Eye (tissue), 1 donor: ENCODE measurements at regions not wholly inside any gene's neighbourhood (a gene's known extent, or its start where the extent isn't known, plus 50 kb on each side); places are given as distances from the start of the nearest gene placed in this dataset.

Experiments used
- DNase-seq: peaks from one replicate; pipeline ENCODE4 v3.0.0-alpha.2; 2015

DNA sequence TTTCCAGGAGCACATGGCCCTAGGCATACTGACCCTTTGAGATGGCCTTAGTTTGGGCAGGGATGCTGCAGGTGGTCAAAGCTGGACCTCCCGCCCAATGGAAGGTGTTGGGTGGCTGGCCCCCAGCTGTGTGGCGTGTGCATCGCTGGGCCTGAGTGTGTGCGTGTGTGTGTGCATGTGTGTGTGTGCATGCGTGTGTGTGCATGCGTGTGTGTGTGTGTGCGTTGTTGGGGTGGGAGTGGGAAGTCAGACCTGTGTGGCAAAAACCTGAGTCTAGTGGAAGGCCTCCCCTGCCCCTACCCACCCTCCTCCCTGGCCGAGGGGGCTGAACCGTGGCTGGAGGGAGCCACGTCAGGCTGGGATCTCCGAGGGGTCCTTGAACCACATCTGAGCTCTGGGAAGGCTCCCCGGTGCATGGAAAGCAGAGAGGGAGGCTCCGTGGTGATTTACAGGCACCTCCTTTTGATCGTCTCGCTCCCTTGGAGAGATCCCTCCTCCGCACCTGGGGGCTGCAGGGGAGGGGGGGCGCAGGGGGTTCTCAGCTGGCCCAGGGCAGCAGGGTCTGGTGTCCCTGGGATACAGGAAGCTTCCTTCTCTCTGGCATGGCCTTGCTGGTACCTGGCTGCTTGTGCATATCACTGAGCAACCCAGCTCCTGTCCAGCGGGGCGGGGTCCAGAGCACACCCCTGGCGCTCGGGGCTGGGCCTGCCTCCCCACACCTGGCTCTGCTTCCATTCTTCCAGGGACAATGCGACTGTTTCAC is 124.7 kb upstream of the WNT4 start:
- no peak for DNase-seq

DNA sequence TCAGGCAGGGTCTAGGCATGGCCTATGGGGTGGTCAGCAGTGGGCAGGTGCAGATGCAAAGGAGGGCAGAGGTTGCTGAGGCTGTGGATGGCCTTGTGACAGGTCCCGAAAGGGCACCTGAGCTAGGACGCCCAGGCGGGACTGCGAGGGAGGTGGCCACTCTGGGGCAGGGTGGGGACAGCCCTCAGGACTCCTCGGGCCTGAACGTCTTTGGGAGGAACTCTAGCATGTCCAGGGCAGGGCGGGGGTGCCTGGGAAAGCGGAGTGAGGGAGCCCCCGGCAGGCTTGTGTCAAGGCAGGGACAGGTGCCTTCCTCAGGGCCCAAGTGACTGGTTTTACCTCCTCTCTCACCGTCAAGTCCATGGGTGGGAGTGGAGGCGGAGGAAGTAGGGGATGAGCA is 125.4 kb upstream of the WNT4 start:
- DNase-seq: no peak

DNA sequence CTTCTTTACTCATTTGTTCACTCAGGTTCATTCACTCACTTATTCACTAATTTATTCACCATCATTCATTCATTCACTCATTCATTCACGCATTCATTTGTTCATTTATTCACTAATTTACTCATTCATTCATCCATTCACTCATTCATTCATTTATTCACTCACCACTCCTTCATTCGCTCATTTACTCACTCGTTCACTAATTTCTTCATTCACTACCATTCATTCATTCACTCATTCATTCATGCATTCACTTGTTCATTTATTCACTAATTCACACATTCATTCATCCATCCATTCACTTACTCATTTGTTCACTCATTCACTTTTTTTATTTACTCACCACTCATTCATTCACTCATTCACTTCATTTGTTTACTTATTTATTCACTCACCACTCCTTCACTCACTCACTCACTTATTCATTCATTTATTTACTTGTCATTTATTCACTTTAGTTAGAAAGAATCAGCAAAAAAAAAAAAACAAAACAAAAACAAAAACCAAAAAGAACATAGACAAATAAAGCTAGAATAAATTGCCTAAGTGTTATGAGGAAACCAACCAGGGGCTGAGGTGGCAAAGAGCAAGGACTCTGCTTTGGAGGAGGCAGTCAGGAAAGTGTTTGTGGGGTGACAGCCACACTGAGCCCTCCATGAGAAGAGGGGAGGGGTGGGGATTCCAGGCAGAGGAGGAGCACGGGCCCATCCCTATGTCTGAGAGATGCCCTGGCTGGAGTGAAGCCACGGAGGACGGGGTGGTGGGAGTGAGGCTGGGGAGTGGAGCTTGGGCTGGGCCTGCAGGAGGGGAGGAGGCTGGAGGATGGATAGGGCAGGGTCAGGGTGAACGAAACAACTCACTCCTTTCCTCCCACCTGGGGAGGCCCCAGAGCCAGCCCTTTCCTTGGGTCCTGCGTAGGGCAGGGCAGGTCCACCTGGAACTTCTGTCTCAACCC is 129.2 kb upstream of the WNT4 start:
- DNase-seq: no peak

DNA sequence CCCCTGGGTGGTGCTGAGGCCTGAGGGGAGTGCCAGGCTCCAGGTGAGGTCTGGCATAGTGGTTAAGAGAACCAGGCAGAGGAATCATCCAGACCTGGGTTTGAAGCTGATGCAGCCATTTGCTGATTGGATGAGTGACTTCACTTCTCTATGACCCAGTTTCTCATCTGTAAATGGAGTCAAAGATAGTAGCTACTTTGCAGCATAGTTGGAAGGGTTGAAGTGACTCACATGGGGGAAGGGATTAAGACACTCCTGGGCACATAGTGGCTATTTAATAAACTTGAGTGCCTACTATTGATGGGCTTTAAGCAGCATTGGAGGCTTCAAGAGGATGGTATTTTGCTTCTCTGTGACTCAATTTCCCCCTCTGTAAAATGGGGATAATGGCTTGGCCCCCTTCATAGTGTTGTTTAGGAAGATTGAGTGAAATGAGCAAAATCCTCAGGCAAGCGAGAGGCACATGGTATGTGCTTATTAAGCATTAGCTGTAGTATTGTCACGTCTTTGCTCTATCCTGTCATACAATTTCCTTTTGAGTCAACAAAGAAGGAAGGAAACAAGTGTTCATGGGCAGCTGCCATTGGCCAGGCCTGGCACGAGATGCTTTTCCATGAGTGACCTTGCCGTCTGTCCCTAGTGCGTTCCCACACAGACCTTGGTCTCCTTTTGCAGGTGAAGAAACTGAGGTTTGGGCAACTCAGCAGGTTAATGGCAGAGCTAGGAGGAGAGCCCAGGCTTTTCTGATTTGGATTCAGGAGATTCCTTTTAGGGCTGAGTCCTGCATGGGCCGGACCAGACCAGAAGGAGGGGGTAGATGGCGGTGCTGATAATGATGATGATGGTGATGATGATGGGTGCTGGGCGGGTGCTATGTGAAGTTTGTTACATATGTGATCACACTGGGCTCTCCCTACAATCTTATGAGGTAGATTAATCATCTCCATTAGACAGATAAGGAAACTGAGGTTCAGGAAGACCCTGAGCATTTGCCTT is 131.1 kb upstream of the WNT4 start:
- DNase-seq: no peak

DNA sequence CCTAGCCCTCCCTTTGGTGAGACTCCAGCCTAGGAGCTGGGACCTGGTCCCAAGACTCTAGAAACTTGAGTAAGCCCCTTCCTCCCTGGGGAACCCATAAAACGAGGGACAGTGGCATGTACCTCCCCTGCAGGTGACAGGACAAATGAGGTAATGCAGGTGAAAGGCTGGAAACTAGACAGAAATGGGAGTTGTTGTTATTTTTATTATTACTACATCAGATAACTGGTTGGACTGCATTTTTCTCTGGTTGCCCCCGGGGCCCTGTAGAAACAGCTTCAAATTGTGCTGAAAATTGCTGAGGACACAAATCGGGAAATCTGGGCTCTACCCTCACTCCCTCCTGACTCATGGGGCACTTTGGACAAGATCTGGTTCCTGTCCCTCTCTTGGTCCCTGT is 132.3 kb upstream of the WNT4 start:
- DNase-seq: peak; percentile 49

DNA sequence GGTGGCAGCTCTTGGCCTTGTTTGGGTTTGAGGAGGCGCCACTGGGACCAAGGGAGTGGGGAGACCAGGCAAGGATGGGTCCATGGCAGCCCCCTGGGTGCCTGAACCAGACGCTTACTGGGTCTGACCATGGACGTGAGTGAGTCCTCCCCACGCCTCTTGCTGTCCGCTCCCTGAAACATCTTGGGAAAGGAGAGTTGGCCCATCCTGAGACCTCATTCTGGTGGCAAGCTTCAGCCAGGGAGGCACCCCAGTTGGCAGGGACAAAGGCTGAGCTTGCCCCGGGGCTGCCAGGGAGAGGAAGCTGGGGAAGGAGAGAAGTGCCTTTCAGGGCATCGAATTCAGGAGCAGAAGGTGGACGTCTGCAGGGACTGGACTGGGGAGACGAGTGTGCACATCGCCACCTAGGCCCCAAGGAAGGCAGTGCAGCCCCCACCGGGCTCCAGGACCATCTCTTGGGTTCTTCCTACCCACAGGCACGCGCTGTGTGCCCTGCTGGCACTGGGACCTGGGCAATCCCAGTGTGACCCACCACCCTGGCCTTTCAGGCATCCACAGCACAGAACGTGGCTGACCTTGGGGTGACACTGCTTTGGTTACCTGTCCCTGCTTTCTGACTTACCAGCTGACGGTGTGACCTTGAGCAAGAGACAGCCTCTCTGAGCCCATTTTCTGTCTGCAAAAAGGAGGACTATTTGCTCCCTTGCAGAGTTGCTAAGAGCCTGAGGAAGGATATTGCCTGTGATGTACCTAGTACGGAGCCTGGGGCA is 132.9 kb upstream of the WNT4 start:
- DNase-seq: peak; percentile 74

DNA sequence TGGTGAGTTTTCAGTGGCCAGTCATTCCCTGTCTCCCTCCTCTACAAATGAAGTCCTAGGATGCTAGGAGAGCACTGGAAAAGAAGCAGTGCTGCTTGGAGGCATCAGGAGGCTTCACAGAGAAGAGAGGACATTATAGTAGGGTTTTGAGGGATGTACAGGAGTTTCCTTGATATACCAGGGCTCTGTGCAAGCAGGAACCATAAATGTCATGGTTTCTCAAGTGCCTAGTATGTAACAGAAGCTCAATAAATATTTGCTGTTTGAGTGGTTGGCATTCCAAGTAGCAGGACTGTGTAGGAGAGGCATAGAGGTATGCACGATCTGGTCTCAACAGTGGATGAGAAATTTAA is 133.5 kb upstream of the WNT4 start:
- DNase-seq: no peak

DNA sequence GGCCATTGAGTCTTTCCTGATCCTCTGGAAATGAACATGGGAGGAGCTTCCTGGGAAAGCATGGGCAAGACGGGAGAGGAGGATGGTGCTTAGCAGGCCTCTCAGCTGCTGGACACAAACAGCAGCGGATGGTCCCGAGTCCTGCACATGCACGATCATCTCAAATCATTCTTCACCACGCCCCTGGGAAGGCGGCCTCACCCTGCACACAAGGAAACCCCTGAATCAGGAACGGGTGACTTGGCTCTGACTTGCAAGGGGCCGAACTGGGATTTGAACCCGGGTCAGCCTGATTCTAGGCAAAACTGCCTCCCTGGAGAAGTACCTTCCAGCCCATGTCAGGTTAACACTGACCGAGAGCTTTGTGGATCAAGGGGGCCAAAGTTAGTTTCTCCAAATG is 134.8 kb upstream of the WNT4 start:
- DNase-seq: no peak

DNA sequence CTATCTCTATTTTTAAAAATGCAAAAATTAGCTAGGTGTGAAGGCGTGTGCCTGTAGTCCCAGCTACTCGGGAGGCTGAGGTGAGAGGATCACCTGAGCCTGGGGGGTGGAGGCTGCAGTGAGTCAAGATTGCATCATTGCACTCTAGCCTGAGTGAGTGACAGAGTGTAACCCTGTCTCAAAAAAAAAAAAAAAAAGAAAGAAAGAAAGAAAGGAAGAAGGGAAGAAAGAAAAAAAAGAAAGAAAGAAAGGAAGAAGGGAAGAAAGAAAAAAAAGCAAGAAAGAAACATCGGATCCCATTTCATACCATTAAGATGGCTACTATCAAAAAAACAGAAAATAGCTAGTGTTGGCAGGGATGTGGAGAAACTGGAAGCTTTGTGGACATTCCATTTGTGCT is 136.8 kb upstream of the WNT4 start:
- DNase-seq: no peak

DNA sequence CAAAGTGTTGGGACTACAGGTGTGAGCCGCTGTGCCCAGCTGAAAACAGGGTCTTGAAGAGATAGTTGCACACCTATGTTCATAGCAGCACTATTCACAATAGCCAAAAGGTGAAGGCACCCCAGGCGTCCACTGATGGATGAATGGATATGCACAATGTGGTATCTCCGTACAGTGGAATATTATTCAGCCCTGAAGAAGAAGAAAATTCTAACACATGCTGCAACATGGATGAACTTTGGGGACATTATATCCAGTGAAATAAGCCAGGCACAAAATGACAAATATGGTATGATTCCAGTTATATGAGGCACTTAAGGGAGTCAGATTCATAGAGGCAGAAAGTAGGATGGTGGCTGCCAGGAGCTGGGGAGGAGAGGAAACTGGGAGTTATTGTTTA is 137.6 kb upstream of the WNT4 start:
- DNase-seq: no peak

DNA sequence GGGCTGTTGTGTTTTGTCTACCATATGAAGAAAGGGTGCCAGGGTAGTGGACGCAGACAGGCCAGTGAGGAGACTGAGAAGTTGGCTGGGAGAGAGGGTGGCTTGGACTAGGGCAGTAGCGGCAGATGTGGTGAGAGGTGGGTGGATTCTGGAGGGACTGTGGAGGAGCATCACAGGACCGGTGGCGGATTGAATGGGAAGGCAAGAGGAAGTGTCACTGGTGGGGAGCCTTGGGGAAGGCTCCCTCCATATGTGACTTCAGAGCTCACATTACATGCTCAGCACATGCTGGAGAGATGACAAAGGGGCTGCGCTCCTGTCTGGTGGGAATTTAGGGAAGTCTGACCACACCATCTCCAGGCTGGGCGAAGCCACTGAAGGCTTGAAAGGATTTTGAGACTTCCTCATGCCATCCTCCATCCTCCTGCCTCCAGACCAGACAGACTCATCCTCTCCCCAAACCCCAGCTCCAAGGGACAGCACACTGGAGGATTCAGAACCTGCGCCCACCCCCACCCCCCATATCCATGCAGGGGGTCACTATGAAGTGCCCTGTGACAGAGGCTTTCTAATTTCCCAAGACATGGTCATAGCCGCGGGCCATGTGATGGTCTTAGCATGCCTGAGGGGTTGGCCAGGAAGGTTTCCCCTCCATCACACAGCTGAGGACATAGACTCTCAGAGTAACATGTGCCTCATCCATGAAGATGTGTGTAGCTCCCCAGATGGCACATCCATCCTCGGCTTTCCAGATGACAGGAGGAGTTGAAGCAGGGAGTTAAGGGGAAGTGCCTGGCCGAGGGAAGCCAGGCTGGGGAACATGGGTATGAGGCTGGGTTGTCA is 138.8 kb upstream of the WNT4 start:
- no peak for DNase-seq

DNA sequence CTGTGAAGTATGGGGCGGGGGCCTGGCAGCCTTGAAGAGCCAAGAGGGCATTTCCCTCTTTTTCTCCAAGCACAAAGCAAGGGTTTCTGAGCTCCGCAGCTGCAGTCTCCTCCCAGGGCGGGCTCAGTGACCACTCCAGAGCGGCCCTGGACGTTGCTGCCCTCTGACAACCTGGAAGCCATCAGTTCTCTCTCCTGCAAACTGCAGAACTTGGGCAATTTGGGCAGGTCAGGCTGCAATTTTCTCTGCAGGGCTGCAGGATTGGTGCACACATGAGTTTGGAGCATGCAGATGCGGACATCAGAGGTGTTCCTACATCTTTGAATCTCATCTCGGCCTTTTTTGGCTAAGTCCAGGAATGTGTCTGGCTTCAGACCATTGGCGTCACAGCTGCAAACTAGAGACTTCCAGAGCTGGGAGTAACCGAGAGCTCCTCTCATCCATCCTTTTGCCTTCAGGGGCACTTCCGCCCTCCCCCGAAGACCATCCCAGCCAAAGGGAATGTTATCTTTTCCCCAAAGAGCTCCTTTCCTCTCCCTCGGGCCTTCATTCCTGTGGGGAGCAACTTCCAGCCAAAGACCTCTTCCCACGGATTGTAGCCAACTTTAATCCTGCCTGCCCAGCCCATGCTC is 139.6 kb upstream of the WNT4 start:
- DNase-seq: no peak

DNA sequence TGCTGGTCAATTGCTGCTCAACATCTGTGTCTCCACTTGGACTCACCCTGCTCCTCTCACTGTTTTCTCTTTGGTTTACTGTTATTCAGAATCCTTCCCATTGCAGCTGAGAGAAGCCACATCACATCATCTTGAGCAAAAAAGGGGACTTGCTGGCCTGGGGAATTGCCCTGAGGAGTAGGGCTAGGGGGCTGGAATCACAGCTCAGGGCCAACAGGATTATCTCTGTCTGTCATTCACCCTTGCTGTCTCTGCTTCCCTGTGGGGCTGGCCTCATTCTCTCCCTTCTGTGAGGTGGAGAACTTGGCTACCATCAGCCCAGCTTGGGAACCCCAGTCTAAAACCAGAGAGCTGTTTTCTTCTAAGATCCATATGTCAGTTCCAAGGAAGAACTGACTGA is 140.7 kb upstream of the WNT4 start:
- no peak for DNase-seq

DNA sequence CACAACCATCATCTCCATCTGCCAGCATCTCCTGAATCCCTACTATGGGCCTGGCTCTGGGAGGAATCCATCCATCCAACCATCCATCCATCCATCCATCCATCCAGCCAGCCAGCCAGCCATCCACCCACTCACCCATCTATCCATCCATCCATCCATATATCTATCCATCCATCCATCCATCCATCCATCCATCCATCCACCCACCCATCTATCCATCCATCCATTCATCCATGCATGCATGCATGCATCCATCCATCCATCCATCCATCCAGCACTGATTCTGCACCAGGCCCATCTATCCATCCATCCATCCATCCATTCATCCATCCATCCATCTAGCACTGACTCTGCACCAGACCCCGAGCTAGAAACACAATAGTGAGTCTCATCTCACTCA is 141.3 kb upstream of the WNT4 start:
- DNase-seq: no peak

DNA sequence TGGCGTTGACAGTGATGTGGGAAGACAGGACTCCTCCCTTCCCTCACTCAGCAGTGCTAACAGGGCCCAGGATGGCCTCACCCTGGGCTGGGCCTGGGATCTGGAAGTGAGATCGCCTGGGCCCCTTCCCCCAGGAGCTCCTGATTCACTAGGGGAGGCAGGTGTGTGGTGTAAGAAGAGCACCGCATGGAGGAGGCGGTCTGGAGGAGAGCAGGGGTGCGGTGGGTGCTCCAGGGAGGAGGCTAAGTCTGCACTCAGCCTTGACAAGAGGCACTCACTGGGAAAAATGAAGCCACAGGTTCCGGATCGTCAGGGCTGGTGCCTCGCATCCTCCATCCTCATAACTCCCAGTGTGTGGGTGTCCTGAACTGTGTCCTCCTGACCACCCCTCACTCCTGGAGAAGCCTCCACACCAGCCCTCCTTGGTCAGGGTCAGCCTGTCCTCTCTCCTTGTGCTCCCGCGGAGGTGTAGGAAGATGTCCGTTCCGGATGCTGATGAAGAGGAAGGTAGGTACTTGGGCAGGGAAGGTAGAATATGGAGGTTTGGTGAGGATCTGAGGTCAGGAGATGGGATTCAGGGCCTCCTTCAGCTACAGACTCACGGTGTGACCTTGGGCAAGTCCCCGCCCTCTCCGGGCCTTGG is 142.1 kb upstream of the WNT4 start:
- no peak for DNase-seq

DNA sequence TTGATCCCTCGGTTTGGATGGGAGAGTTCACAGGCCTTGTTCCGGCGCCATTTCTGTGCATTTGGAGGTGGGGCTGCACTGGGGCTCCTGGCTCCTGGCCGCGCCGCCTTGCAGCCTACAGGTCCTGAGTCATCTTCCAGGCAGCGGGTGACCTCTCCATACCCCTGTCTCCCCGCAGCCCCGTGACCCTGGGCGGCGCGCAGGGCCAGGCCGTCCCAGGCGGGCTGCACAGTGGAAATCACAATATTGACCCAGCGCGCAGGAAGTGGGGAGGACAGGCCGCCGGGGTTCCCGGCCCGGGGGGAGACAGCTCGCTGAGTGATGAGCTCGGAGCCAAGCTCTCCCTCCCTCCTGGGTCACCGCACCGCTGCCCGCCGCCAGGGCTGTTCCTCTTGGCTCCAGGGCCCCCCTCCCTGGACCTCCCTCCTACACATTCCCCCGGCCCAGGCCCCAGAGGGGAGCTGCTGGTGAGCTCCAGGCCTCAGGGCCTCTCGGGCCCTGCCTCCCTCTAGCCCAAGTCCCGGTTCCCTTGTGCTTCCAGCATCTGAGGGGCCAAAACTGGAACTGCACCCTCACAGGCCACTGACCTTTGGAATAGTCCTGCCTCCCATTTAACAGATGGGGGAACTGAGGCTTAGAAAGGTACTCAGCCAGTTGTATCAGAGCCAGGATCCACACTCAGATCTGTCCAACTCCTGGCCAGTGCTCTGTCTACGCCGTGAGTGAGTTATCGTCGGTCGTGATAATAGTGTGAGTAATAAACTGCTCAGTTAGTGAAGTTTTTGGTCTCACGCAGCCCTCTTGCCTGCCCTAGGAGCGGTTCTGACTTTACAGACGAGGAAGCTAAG is 142.9 kb upstream of the WNT4 start:
- no peak for DNase-seq

DNA sequence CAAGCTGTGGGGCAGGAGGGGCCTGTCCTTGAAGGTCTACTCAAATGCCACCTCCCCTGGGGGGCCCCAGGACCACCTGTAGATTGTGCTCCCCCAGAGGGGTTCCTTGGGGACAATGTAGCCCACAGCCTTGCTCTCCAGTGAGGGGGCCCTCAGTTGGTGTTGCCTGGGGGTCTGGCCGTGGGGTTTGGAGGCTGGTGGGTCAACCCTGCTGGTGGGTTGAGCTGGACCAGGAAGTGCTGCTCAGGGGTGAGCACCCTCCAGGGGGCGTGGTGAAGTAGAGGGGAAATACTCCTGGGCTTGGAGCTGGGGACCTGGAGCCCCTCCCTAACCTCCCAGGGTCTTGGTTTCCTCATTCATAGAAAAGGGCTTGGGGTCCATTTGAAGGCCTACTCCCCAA is 143.6 kb upstream of the WNT4 start:
- no peak for DNase-seq

DNA sequence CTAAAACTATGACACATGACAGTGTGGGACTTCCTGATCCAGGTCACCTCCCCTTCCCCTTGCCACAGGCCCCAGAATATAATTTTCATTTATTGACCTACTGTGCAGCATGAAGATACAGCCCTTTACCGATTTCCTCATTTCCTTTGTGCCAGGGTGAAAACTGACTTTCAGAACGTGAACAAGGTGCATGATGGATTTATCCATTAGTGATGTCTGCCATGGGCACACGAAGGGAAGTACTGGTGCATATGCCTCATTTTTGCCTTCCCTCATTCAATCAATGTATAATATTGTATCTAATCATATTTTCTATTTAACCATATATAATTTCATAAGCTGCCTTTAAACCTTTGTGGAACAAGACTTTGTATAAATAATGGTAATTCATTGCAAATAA is 144.4 kb upstream of the WNT4 start:
- DNase-seq: no peak

DNA sequence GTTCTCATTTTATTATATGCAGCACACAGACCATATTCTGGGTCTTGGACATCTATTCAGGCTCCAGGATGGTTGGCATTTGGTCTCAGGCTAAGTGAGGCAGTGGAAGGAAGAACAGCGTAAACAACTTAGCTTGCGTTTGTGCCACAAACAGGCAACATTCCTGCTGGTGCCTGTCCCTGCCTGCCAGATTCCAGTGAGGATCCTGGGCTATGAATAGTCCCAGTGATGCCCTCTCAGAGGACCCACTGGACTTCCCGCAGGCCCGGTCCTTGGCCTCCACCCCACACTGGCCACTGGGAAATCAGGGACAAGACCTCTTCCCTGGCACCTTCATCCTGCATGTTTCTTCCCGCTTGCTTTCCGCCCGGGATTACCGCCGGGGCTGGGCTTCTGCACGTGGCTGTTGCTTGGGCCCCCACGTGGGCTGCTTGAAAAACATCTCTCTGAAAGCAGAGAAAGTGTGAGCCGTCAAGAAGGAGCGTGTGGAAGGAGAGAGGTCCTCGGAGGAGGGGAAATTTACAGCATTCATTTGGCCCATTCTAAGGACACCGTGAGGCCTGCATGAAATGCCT is 145.1 kb upstream of the WNT4 start:
- DNase-seq: no peak
